ENCODE measurements at regions not wholly inside any gene's neighbourhood (a gene's known extent, or its start where the extent isn't known, plus 50 kb on each side); places are given as distances from the start of the nearest gene placed in this dataset.

GRCh38 chrX:9158611-9159010, 124.7 kb upstream of the FAM9B start:
- Mint-ChIP-seq H3K27me3 (ENCODE audit: insufficient read depth, unreplicated experiment) (no peaks in the 10 kb centered on the region), H3K4me1 (ENCODE audit: low read depth, unreplicated experiment) (no peaks in the 10 kb centered on the region), H3K9me3 (ENCODE audit: unreplicated experiment) (no peaks in the 10 kb centered on the region), H3K4me3 (ENCODE audit: unreplicated experiment) (no peak overlapping the region), H3K36me3 (ENCODE audit: insufficient read depth, unreplicated experiment) (no peaks in the 10 kb centered on the region), H3K27ac (ENCODE audit: unreplicated experiment) (no peak overlapping the region)
- ChIA-PET CTCF (no interaction called here), POLR2A (no interaction called here)
- intact Hi-C loops (cut with micrococcal nuclease; ENCODE audit: unreplicated experiment): no loop called here
- H3K4me1 ChIP-seq: no peaks in the 10 kb centered on the region
- TF ChIP-seq CTCF (IDR thresholded peaks at IDR 0.05; ENCODE audit: insufficient read depth in 1 of 2, low read depth in 1 of 2, low read length in 1 of 2, severe bottlenecking in 1 of 2, unreplicated experiment in 1 of 2): no peak
- no peak overlapping the region for H3K4me3 ChIP-seq (ENCODE audit: low read depth, low read length)
- no peaks in the 10 kb centered on the region for H3K36me3 ChIP-seq (ENCODE audit: control insufficient read depth, insufficient read depth, low read length)
- BruUV-seq (replicated peaks): no TSS peak
- no peaks in the 10 kb centered on the region for H3K9me3 ChIP-seq
- DNase-seq: no peak
- no peaks in the 10 kb centered on the region for H3K27me3 ChIP-seq (replicated peaks; ENCODE audit: control insufficient read depth, insufficient read depth, low read length)

GRCh38 chrX:9160698-9161329, 126.9 kb upstream of the FAM9B start:
- Mint-ChIP-seq H3K36me3 (ENCODE audit: insufficient read depth, unreplicated experiment) (no peaks in the 10 kb centered on the region), H3K27me3 (ENCODE audit: insufficient read depth, unreplicated experiment) (no peaks in the 10 kb centered on the region), H3K9me3 (ENCODE audit: unreplicated experiment) (no peaks in the 10 kb centered on the region), H3K27ac (ENCODE audit: unreplicated experiment) (no peak overlapping the region), H3K4me3 (ENCODE audit: unreplicated experiment) (no peak overlapping the region), H3K4me1 (ENCODE audit: low read depth, unreplicated experiment) (peaks cover 6% of the 10 kb centered on the region)
- no peak for TF ChIP-seq CTCF (IDR thresholded peaks at IDR 0.05; ENCODE audit: insufficient read depth in 1 of 2, low read depth in 1 of 2, low read length in 1 of 2, severe bottlenecking in 1 of 2, unreplicated experiment in 1 of 2)
- intact Hi-C loops (cut with micrococcal nuclease; ENCODE audit: unreplicated experiment): no loop called here
- Histone ChIP-seq H3K4me3 (ENCODE audit: low read depth, low read length) (no peak overlapping the region), H3K36me3 (ENCODE audit: control insufficient read depth, insufficient read depth, low read length) (no peaks in the 10 kb centered on the region), H3K9me3 (no peaks in the 10 kb centered on the region), H3K4me1 (no peaks in the 10 kb centered on the region), H3K27me3 (replicated peaks; ENCODE audit: control insufficient read depth, insufficient read depth, low read length) (no peaks in the 10 kb centered on the region)
- no peak for DNase-seq
- ChIA-PET CTCF (no interaction called here), POLR2A (no interaction called here)
- no TSS peak for BruUV-seq (replicated peaks)

GRCh38 chrX:9162698-9163097, 128.8 kb upstream of the FAM9B start:
- H3K9me3 Mint-ChIP-seq (ENCODE audit: unreplicated experiment): no peaks in the 10 kb centered on the region
- H3K4me3 Mint-ChIP-seq (ENCODE audit: unreplicated experiment): no peak overlapping the region
- intact Hi-C loops (cut with micrococcal nuclease; ENCODE audit: unreplicated experiment): no loop called here
- Histone ChIP-seq H3K4me3 (ENCODE audit: low read depth, low read length) (no peak overlapping the region), H3K9me3 (no peaks in the 10 kb centered on the region), H3K27me3 (replicated peaks; ENCODE audit: control insufficient read depth, insufficient read depth, low read length) (no peaks in the 10 kb centered on the region), H3K4me1 (no peaks in the 10 kb centered on the region), H3K36me3 (ENCODE audit: control insufficient read depth, insufficient read depth, low read length) (no peaks in the 10 kb centered on the region)
- ChIA-PET CTCF (no interaction called here), POLR2A (no interaction called here)
- H3K27ac Mint-ChIP-seq (ENCODE audit: unreplicated experiment): no peak overlapping the region
- no peak for TF ChIP-seq CTCF (IDR thresholded peaks at IDR 0.05; ENCODE audit: insufficient read depth in 1 of 2, low read depth in 1 of 2, low read length in 1 of 2, severe bottlenecking in 1 of 2, unreplicated experiment in 1 of 2)
- no TSS peak for BruUV-seq (replicated peaks)
- no peaks in the 10 kb centered on the region for H3K27me3 Mint-ChIP-seq (ENCODE audit: insufficient read depth, unreplicated experiment)
- DNase-seq: no peak
- H3K36me3 Mint-ChIP-seq (ENCODE audit: insufficient read depth, unreplicated experiment): no peaks in the 10 kb centered on the region
- H3K4me1 Mint-ChIP-seq (ENCODE audit: low read depth, unreplicated experiment): peaks cover 6% of the 10 kb centered on the region

Data from Caco-2 (cell line).